DMS114 treated with DMSO at 0.1 percent for 48 hours (cell line): ENCODE measurements at regions not wholly inside any gene's neighbourhood (a gene's known extent, or its start where the extent isn't known, plus 50 kb on each side); places are given as distances from the start of the nearest gene placed in this dataset.
"Not testable (repeated sequence)": the region's sequence is repeated elsewhere in the genome, so short reads cannot be mapped to it uniquely, and the experiment has no call there.

Source experiments
- DNase-seq: peaks from one replicate; lab custom pipeline; 2025; ENCODE audit not compliant: unreplicated experiment; lab: John Stamatoyannopoulos, UW

GRCh38 chr6:21741221-21742109 lies 147.9 kb downstream of the SOX4 start:
- DNase-seq, result peak; percentile 38

- no peak for DNase-seq
Measured at GRCh38 chr6:21742238-21742660, 148.7 kb downstream of the SOX4 start.

- no peak for DNase-seq
Measured at GRCh38 chr6:21744331-21744730, 150.8 kb downstream of the SOX4 start.

- no peak for DNase-seq
Measured at GRCh38 chr6:21745543-21746337, 152.2 kb downstream of the SOX4 start.

- DNase-seq, result no peak
Measured at GRCh38 chr6:21747441-21747840, 153.9 kb downstream of the SOX4 start.

- no peak for DNase-seq
Measured at GRCh38 chr6:21748343-21749056, 154.9 kb downstream of the SOX4 start.

GRCh38 chr6:21749754-21750153 lies 156.2 kb downstream of the SOX4 start:
- no peak for DNase-seq

- DNase-seq, result no peak
Measured at GRCh38 chr6:21750575-21750974, 157.0 kb downstream of the SOX4 start.

- no peak for DNase-seq
Measured at GRCh38 chr6:21751608-21752007, 158.1 kb downstream of the SOX4 start.

- no peak for DNase-seq
Measured at GRCh38 chr6:21752054-21752811, 158.7 kb downstream of the SOX4 start.

- DNase-seq, result peak; percentile 24
Measured at GRCh38 chr6:21753241-21754108, 159.9 kb downstream of the SOX4 start.

GRCh38 chr6:21754891-21755290 lies 161.3 kb downstream of the SOX4 start:
- no peak for DNase-seq

- DNase-seq, result no peak
Measured at GRCh38 chr6:21756487-21756886, 162.9 kb downstream of the SOX4 start.

- DNase-seq, result not testable (repeated sequence)
Measured at GRCh38 chr6:21757392-21757791, 163.8 kb downstream of the SOX4 start.

- DNase-seq, result no peak
Measured at GRCh38 chr6:21759721-21760120, 166.2 kb downstream of the SOX4 start.

- not testable (repeated sequence) for DNase-seq
Measured at GRCh38 chr6:21761053-21761730, 167.6 kb downstream of the SOX4 start.

GRCh38 chr6:21764989-21765388 lies 171.4 kb downstream of the SOX4 start:
- DNase-seq, result no peak

GRCh38 chr6:21767891-21768648 lies 174.5 kb downstream of the SOX4 start:
- no peak for DNase-seq
